Endodermal cell (in vitro differentiated cells): ENCODE measurements at regions not wholly inside any gene's neighbourhood (a gene's known extent, or its start where the extent isn't known, plus 50 kb on each side); places are given as distances from the start of the nearest gene placed in this dataset.
A peak's percentile ranks its signal among the peaks of the same experiment; 100 is the strongest.

Source experiments
- DNase-seq: peaks from one replicate; pipeline ENCODE4 v3.0.0-alpha.2; 2017
- H3K27ac ChIP-seq: 2 replicates; pipeline ENCODE4 v1.5.1; 2013; ENCODE audit warnings: mild to moderate bottlenecking, low read depth, low read length, moderate library complexity
- H3K27me3 ChIP-seq: 2 replicates; pipeline ENCODE4 v1.6.1; 2013; ENCODE audit warnings: mild to moderate bottlenecking, low read length, moderate library complexity; ENCODE audit not compliant: insufficient read depth, control insufficient read depth, poor library complexity, severe bottlenecking
- H3K36me3 ChIP-seq: 2 replicates; pipeline ENCODE4 v1.7.0; 2013; ENCODE audit warnings: mild to moderate bottlenecking, low read length, moderate library complexity; ENCODE audit not compliant: control insufficient read depth, insufficient read depth
- H3K4me1 ChIP-seq: one replicate; pipeline ENCODE4 v1.7.0; 2013; ENCODE audit warnings: low read length; ENCODE audit not compliant: control insufficient read depth, insufficient read depth
- H3K4me3 ChIP-seq: 2 replicates; pipeline ENCODE4 v1.5.1; 2013; ENCODE audit warnings: mild to moderate bottlenecking, low read length, moderate library complexity
- H3K9ac ChIP-seq: 2 replicates; pipeline ENCODE4 v1.6.1; 2013; ENCODE audit warnings: mild to moderate bottlenecking, low read length, moderate library complexity; ENCODE audit not compliant: poor library complexity, severe bottlenecking; ENCODE audit errors: extremely low read depth
- H3K9me3 ChIP-seq: 2 replicates; pipeline ENCODE4 v1.6.1; 2013; ENCODE audit warnings: mild to moderate bottlenecking, low read length, moderate library complexity; ENCODE audit not compliant: control insufficient read depth
- H3K27ac Mint-ChIP-seq: 2 replicates; pipeline ENCODE4 v1.8.0; 2020; ENCODE audit warnings: mixed read lengths
- H3K27me3 Mint-ChIP-seq: 2 replicates; pipeline ENCODE4 v1.8.0; 2021; ENCODE audit warnings: mild to moderate bottlenecking, mixed read lengths; ENCODE audit not compliant: insufficient read depth
- H3K36me3 Mint-ChIP-seq: 2 replicates; pipeline ENCODE4 v1.8.0; 2020; ENCODE audit warnings: low read depth, mixed read lengths
- H3K4me1 Mint-ChIP-seq: 2 replicates; pipeline ENCODE4 v1.8.0; 2020; ENCODE audit warnings: mixed read lengths
- H3K4me3 Mint-ChIP-seq: 2 replicates; pipeline ENCODE4 v1.8.0; 2020; ENCODE audit warnings: mild to moderate bottlenecking, moderate library complexity, mixed read lengths
- H3K9me3 Mint-ChIP-seq: 2 replicates; pipeline ENCODE4 v1.8.0; 2020; ENCODE audit warnings: mild to moderate bottlenecking, mixed read lengths
- WGBS, 2 experiments: methylation state at CpG; one replicate each; pipeline versions ENCODE4 v1.1.5 to v1.1.7; 2013; ENCODE audit warnings: missing lambda C conversion rate in 2 of 2, mixed read lengths in 1 of 2; ENCODE audit not compliant: insufficient coverage in 1 of 2, insufficient read length in 1 of 2; 5-methylcytosine and 5-hydroxymethylcytosine counted together
- TF ChIP-seq, protein P1 (sequence below): fragments of 200-600 bp; sonication (generic); conservative IDR thresholded peaks from 2 replicates; pipeline ENCODE4 v1.5.0; 2021; ENCODE audit warnings: antibody characterized with exemption, mild to moderate bottlenecking

DNA sequence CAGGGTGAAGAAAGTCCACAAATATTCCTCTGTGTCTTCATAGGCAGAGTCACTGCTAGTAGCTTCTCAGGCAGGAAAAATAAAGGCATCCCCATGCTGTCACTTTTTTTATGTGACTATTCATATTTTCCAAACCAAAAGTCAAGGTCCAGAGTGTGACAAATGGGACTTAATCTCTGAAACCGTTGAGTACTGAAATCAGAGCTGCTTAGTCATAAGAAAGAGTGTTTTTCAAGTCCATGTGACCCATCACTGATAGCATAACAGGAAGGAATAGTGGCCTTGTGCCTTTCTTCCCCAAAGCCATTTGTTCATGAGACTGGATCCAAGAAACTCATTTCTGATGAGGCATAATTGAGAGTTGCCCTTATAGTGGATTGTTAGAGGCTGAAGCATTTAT, 210.3 kb upstream of the TSHZ2 start:
- no peak overlapping the region for H3K4me3 Mint-ChIP-seq
- Histone ChIP-seq H3K9ac (no peak overlapping the region), H3K4me3 (no peak overlapping the region), H3K9me3 (no peaks in the 10 kb centered on the region), H3K36me3 (no peaks in the 10 kb centered on the region), H3K27me3 (no peaks in the 10 kb centered on the region), H3K4me1 (no peaks in the 10 kb centered on the region), H3K27ac (no peak overlapping the region)
- H3K9me3 Mint-ChIP-seq, result peaks cover 3% of the 10 kb centered on the region
- WGBS, 2 experiments, result 75 to 90% methylated on average over 1 of the region's 1 CpG
- no peak overlapping the region for H3K27ac Mint-ChIP-seq
- H3K4me1 Mint-ChIP-seq, result no peaks in the 10 kb centered on the region
- TF ChIP-seq, protein P1, sequence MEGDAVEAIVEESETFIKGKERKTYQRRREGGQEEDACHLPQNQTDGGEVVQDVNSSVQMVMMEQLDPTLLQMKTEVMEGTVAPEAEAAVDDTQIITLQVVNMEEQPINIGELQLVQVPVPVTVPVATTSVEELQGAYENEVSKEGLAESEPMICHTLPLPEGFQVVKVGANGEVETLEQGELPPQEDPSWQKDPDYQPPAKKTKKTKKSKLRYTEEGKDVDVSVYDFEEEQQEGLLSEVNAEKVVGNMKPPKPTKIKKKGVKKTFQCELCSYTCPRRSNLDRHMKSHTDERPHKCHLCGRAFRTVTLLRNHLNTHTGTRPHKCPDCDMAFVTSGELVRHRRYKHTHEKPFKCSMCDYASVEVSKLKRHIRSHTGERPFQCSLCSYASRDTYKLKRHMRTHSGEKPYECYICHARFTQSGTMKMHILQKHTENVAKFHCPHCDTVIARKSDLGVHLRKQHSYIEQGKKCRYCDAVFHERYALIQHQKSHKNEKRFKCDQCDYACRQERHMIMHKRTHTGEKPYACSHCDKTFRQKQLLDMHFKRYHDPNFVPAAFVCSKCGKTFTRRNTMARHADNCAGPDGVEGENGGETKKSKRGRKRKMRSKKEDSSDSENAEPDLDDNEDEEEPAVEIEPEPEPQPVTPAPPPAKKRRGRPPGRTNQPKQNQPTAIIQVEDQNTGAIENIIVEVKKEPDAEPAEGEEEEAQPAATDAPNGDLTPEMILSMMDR, result no peak
- H3K27me3 Mint-ChIP-seq, result peaks cover 2% of the 10 kb centered on the region
- no peaks in the 10 kb centered on the region for H3K36me3 Mint-ChIP-seq
- no peak for DNase-seq

DNA sequence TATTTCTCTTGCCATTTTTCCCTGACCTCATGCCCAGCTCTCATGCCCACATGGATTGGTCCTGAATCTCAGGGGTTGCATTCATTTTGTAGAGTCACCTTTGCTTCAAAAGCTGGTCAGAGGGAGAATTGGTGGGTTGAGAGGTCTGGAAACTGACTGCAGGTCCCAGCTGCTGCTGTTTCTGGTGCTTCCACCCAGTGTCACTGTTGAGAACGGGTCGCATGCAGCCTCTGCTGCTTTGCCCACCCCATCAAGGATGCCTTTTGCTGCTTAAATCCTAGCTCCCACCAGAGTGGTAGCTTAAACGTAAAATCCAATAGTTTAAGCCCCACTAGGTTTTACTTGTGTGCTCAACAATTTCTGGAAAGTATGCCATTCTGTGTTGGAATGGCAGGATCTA, 211.4 kb upstream of the TSHZ2 start:
- Mint-ChIP-seq H3K9me3 (peaks cover 3% of the 10 kb centered on the region), H3K27ac (no peak overlapping the region), H3K4me1 (peaks cover 4% of the 10 kb centered on the region), H3K4me3 (no peak overlapping the region), H3K36me3 (no peaks in the 10 kb centered on the region), H3K27me3 (peaks cover 2% of the 10 kb centered on the region)
- Histone ChIP-seq H3K36me3 (no peaks in the 10 kb centered on the region), H3K27me3 (no peaks in the 10 kb centered on the region), H3K4me3 (no peak overlapping the region), H3K4me1 (no peaks in the 10 kb centered on the region), H3K9me3 (no peaks in the 10 kb centered on the region), H3K9ac (no peak overlapping the region), H3K27ac (no peak overlapping the region)
- 87 to 91% methylated on average over 3 of the region's 3 CpGs for WGBS, 2 experiments
- TF ChIP-seq, protein P1, result peak; percentile 54
- peak; percentile 56 for DNase-seq

DNA sequence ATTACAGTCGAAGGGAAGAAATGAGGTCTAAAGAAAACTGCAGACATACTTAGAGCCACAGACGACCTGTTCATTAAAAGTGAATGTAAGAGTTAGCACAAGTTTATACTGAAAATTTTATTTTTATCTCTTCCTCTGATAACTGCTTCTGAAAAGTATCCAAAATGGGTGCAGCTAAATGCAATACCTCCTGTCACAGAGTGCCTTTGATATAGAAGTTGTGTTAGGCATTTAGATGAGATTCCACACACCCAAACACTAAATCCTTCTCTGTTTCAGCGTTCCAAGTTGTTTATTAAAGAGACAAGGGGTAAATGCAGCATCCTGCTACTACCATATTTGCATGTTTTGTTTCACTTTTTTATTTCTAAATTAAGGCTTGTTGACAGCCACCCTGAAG, 214.7 kb upstream of the TSHZ2 start:
- Histone ChIP-seq H3K4me1 (no peaks in the 10 kb centered on the region), H3K27ac (no peak overlapping the region), H3K36me3 (no peaks in the 10 kb centered on the region), H3K9me3 (no peaks in the 10 kb centered on the region), H3K4me3 (no peak overlapping the region), H3K9ac (no peak overlapping the region), H3K27me3 (no peaks in the 10 kb centered on the region)
- Mint-ChIP-seq H3K36me3 (no peaks in the 10 kb centered on the region), H3K9me3 (peaks cover 3% of the 10 kb centered on the region), H3K4me1 (peaks cover 4% of the 10 kb centered on the region), H3K27ac (no peak overlapping the region), H3K27me3 (peaks cover 2% of the 10 kb centered on the region), H3K4me3 (no peak overlapping the region)
- TF ChIP-seq, protein P1, result no peak
- 100% methylated on average over 2 of the region's 3 CpGs; no CpG with 5 or more reads in 1 of the 2 experiments for WGBS, 2 experiments
- no peak for DNase-seq
